Memory B cell (primary cell): ENCODE measurements at regions not wholly inside any gene's neighbourhood (a gene's known extent, or its start where the extent isn't known, plus 50 kb on each side); places are given as distances from the start of the nearest gene placed in this dataset.

Experiments used
- ATAC-seq: fragments of 150-1000 bp; cut with Tn5 transposase; 2 replicates; pipeline ENCODE4 v1.10.0; 2021; ENCODE audit warnings: low read depth, mild to moderate bottlenecking, moderate library complexity
- DNase-seq, 2 donors: peaks; one replicate each; pipeline ENCODE4 v3.0.0; 2022; ENCODE audit warnings: low spot score in 2 of 2
- H3K27ac Mint-ChIP-seq: one replicate; pipeline ENCODE4 v1.8.0; 2022; ENCODE audit warnings: mild to moderate bottlenecking, moderate library complexity, mixed read lengths
- H3K27me3 Mint-ChIP-seq: one replicate; pipeline ENCODE4 v1.8.0; 2022; ENCODE audit warnings: mixed read lengths
- H3K36me3 Mint-ChIP-seq: one replicate; pipeline ENCODE4 v1.8.0; 2022; ENCODE audit warnings: mild to moderate bottlenecking, mixed read lengths
- H3K4me1 Mint-ChIP-seq: one replicate; pipeline ENCODE4 v1.8.0; 2022; ENCODE audit warnings: mixed read lengths
- H3K4me3 Mint-ChIP-seq: one replicate; pipeline ENCODE4 v1.8.0; 2022; ENCODE audit warnings: mild to moderate bottlenecking, moderate library complexity, mixed read lengths
- H3K9me3 Mint-ChIP-seq: one replicate; pipeline ENCODE4 v1.8.0; 2022; ENCODE audit warnings: mixed read lengths

GRCh38 chr16:8310816-8311215, 279.5 kb downstream of the TMEM114 start:
- ATAC-seq (no peak), DNase-seq (no peak)
- peaks cover 7% of the 10 kb centered on the region for H3K9me3 Mint-ChIP-seq
- no peaks in the 10 kb centered on the region for H3K4me1 Mint-ChIP-seq
- H3K27ac Mint-ChIP-seq, result no peak overlapping the region
- peaks cover under 1% of the 10 kb centered on the region for H3K27me3 Mint-ChIP-seq
- H3K4me3 Mint-ChIP-seq, result no peak overlapping the region
- no peaks in the 10 kb centered on the region for H3K36me3 Mint-ChIP-seq

DNA sequence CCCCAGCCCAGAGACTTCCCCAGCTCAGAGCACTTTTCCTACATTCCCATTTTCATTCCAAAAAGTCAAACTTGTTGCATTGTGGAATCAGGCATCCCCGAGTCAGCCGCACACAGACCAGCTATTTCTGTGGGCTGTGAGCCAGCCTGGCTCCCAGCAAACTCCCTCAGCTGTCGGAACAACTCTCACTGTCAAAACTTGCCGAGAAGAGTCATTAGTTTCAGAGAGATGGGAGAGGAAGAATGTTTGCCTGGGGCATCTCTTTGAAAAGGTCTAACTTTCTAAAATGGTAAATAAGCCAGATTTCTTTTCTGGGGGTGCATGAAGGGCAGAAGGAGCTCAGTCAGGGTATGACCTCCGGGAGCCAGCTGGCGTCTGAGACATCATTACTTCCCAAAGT, 280.0 kb downstream of the TMEM114 start:
- no peak for ATAC-seq
- no peak for DNase-seq
- H3K4me1 Mint-ChIP-seq, result no peaks in the 10 kb centered on the region
- H3K9me3 Mint-ChIP-seq, result peaks cover 7% of the 10 kb centered on the region
- H3K36me3 Mint-ChIP-seq, result no peaks in the 10 kb centered on the region
- no peak overlapping the region for H3K4me3 Mint-ChIP-seq
- H3K27ac Mint-ChIP-seq, result no peak overlapping the region
- peaks cover 2% of the 10 kb centered on the region for H3K27me3 Mint-ChIP-seq

DNA sequence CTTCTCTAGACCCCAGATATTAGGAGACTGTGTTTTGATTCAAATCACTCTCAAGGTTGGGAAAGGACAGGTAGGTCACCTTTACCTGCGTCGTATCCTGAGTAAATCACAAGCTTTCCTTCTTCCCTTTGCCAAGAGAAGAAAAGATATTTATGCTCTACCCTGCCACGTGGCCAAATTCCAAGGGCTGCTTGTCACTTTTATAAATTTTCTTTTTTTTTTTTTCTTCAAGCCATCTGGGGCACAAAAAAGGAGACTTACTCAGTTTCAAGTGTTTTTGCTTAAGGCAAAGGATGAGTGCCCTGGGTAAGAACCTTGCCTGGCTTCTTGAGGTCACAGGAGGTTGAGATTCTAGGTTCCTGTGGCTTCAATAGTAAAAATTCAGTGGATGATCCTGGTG, 285.1 kb downstream of the TMEM114 start:
- DNase-seq, result no peak
- Mint-ChIP-seq H3K36me3 (no peaks in the 10 kb centered on the region), H3K4me3 (no peak overlapping the region), H3K27me3 (peaks cover 2% of the 10 kb centered on the region), H3K4me1 (no peaks in the 10 kb centered on the region), H3K27ac (no peak overlapping the region), H3K9me3 (peaks cover 8% of the 10 kb centered on the region)
- no peak for ATAC-seq

DNA sequence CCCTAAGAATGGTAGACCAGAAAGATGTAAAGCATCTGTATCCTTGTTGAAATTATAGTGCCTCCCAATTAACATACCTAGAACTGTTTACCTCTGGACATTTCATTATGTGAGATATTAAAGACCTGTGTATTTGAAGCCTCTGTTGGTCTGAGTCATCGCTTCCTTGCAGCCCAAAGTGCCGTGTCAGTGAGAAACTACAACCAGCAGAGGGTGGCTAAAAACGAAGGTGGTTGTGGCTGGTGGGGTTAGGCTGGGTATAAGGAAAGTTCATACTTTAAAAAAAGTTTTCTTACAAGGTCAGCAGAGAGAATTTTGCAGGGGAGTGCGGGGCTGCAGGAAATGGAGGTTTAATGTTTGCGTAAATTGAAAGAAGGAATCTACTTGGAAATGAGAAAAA, 290.7 kb downstream of the TMEM114 start:
- Mint-ChIP-seq H3K27ac (no peak overlapping the region), H3K36me3 (no peaks in the 10 kb centered on the region), H3K4me1 (no peaks in the 10 kb centered on the region), H3K27me3 (no peaks in the 10 kb centered on the region), H3K4me3 (no peak overlapping the region), H3K9me3 (peaks cover 5% of the 10 kb centered on the region)
- DNase-seq (no peak), ATAC-seq (no peak)

DNA sequence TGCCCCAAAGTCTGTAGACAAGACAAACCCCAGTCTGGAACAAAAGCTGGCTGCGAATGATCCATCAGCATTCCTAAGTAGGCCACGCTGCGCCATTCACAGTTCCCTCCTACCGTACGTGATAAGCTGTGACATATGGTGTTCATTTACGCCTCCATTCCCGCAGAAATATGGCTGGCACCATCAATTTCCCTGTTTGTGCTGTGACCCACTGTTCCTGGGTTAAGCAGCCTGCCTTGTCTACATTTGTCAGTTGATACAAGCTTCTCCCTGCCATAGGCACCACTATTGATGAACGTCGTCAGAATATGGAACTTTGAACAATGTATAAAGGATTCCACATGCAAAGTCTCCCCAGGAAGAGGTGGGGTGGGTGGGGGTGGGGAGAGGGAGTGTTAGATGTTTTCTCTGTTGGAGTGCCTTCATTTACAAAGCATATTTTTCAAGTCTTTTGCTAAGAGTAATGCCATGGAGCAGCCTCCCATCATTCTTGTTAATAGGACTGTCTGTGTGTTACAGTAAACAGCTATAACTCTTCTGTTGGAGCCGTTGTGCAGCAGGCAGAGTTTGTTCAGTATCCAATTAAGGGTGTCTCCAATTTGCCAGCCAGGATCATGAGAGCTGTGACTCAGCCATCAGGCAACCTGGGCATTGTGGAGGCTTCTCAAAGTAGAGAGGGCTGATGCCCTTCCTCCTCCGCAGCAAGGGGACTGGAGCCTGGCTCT, 294.6 kb downstream of the TMEM114 start:
- Mint-ChIP-seq H3K27ac (no peak overlapping the region), H3K27me3 (no peaks in the 10 kb centered on the region), H3K36me3 (no peaks in the 10 kb centered on the region), H3K4me3 (no peak overlapping the region), H3K4me1 (no peaks in the 10 kb centered on the region), H3K9me3 (peaks cover 4% of the 10 kb centered on the region)
- ATAC-seq, result no peak
- no peak for DNase-seq

DNA sequence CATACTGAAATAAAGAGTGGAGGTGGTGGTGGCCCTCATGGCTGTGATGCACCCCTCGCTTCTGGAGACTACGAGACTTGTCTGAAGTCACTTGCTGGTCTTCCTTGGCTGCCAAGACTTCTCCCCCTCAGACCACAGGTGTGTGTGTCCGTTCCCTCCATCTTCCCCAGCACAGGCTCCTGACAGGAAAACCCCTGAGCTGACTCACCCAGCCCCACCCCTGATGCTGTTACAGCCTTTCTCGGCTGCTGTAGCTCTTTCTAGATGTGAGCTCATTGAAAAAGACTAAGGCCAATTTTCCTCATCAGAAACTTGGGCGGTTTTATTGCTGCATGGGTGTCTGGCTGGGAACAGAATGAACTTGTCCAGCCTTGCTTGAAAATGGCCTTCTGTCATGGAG, 296.9 kb downstream of the TMEM114 start:
- Mint-ChIP-seq H3K36me3 (no peaks in the 10 kb centered on the region), H3K27ac (no peak overlapping the region), H3K27me3 (peaks cover 3% of the 10 kb centered on the region), H3K4me1 (no peaks in the 10 kb centered on the region), H3K9me3 (peaks cover 6% of the 10 kb centered on the region), H3K4me3 (no peak overlapping the region)
- ATAC-seq (no peak), DNase-seq (no peak)

- Mint-ChIP-seq H3K27me3 (peaks cover 3% of the 10 kb centered on the region), H3K4me3 (no peak overlapping the region), H3K27ac (no peak overlapping the region), H3K4me1 (no peaks in the 10 kb centered on the region), H3K36me3 (no peaks in the 10 kb centered on the region), H3K9me3 (peaks cover 4% of the 10 kb centered on the region)
- ATAC-seq (no peak), DNase-seq (no peak)
These were observed 298.0 kb downstream of the TMEM114 start for GRCh38 chr16:8292271-8292670.

DNA sequence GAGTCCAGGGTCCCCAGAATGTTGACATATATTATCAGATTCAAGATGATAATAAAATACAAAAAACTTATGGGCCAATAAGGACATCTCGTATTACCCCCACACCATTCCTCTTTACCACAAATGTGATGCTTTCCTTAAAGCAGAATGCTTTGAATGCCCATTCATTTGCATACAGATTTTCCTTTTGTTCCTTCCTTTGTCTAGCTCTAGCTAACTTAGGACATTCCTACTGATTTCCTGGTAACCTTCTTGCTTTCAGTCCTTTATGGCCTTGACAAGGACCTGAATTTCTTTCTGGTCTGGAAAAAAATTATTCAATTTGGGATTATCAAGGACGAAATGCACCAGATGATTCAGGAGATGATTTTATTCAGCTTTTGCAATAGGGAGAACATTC, 304.0 kb downstream of the TMEM114 start:
- Mint-ChIP-seq H3K27ac (no peak overlapping the region), H3K27me3 (peaks cover 4% of the 10 kb centered on the region), H3K36me3 (no peaks in the 10 kb centered on the region), H3K4me3 (no peak overlapping the region), H3K9me3 (peaks cover 8% of the 10 kb centered on the region), H3K4me1 (no peaks in the 10 kb centered on the region)
- ATAC-seq, result no peak
- DNase-seq, result no peak

GRCh38 chr16:8283195-8283594, 307.1 kb downstream of the TMEM114 start:
- Mint-ChIP-seq H3K9me3 (peaks cover 5% of the 10 kb centered on the region), H3K27me3 (peaks cover 2% of the 10 kb centered on the region)

GRCh38 chr16:8278031-8278580, 312.2 kb downstream of the TMEM114 start:
- Mint-ChIP-seq H3K9me3 (peaks cover 5% of the 10 kb centered on the region), H3K27me3 (peaks cover 4% of the 10 kb centered on the region), H3K36me3 (peaks cover 3% of the 10 kb centered on the region), H3K4me3 (no peak overlapping the region), H3K27ac (no peak overlapping the region), H3K4me1 (no peaks in the 10 kb centered on the region)
- DNase-seq, result no peak
- ATAC-seq, result no peak

More at GRCh38 chr16:8283195-8283594, 307.1 kb downstream of the TMEM114 start:
- H3K4me1 Mint-ChIP-seq, result no peaks in the 10 kb centered on the region
- no peak overlapping the region for H3K4me3 Mint-ChIP-seq
- DNase-seq (no peak), ATAC-seq (no peak)
- no peak overlapping the region for H3K27ac Mint-ChIP-seq
- H3K36me3 Mint-ChIP-seq, result no peaks in the 10 kb centered on the region

DNA sequence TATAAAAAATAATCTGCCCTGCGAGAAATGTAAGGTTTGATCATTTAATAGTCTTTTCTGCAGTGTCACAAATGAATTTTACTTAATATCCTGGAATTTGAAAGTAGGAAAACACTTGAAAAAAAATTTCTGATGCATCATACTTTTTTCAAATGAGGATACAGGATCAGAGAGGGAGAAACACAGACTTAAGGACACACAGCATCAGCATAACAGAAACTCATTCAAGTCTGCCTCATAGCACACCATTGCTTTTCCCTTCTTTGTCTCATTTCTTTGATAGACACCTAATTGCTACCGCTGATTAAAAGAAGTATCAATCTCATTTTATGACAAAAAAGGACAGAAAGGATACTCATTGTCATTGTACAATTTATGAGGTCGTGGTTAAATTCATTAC, 319.0 kb downstream of the TMEM114 start:
- no peak for ATAC-seq
- Mint-ChIP-seq H3K27me3 (peaks cover 4% of the 10 kb centered on the region), H3K4me3 (no peak overlapping the region), H3K36me3 (peaks cover 3% of the 10 kb centered on the region), H3K27ac (no peak overlapping the region), H3K4me1 (no peaks in the 10 kb centered on the region), H3K9me3 (peaks cover 10% of the 10 kb centered on the region)
- DNase-seq, result no peak

GRCh38 chr16:8262299-8262698, 328.0 kb downstream of the TMEM114 start:
- Mint-ChIP-seq H3K4me3 (no peak overlapping the region), H3K36me3 (no peaks in the 10 kb centered on the region), H3K27me3 (no peaks in the 10 kb centered on the region), H3K27ac (no peak overlapping the region), H3K9me3 (peaks cover 9% of the 10 kb centered on the region), H3K4me1 (no peaks in the 10 kb centered on the region)
- DNase-seq (no peak), ATAC-seq (no peak)

DNA sequence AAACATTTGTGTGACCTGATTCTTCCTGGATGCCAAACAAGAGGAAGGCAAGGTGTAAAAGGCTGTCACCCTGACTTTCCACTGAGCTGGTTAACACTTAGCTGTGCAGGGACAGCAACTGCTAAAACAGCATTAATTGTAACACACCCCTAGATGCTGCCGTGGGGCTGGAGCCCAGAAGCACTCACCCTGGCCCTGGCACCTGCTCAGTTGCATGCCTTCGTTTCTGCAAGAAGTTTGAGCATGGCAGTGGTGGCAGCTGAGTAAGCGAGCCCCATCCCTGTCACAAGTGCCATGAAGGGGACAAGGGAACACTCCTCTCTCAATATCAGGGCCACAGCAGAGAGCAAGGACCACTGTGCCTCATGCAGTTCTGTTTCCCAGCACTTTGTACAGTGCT, 330.2 kb downstream of the TMEM114 start:
- Mint-ChIP-seq H3K27me3 (no peaks in the 10 kb centered on the region), H3K4me3 (no peak overlapping the region), H3K27ac (no peak overlapping the region), H3K4me1 (no peaks in the 10 kb centered on the region), H3K36me3 (no peaks in the 10 kb centered on the region), H3K9me3 (peaks cover 9% of the 10 kb centered on the region)
- DNase-seq (no peak), ATAC-seq (no peak)

GRCh38 chr16:8258523-8258922, 331.8 kb downstream of the TMEM114 start:
- Mint-ChIP-seq H3K4me1 (no peaks in the 10 kb centered on the region), H3K36me3 (no peaks in the 10 kb centered on the region), H3K27ac (no peak overlapping the region), H3K9me3 (peaks cover 7% of the 10 kb centered on the region), H3K27me3 (no peaks in the 10 kb centered on the region), H3K4me3 (no peak overlapping the region)
- no peak for ATAC-seq
- DNase-seq, result no peak

GRCh38 chr16:8257561-8257960, 332.8 kb downstream of the TMEM114 start:
- no peak overlapping the region for H3K4me3 Mint-ChIP-seq
- H3K36me3 Mint-ChIP-seq, result no peaks in the 10 kb centered on the region
- ATAC-seq (no peak), DNase-seq (no peak)
- H3K9me3 Mint-ChIP-seq, result peaks cover 9% of the 10 kb centered on the region
- no peak overlapping the region for H3K27ac Mint-ChIP-seq
- H3K4me1 Mint-ChIP-seq, result no peaks in the 10 kb centered on the region
- H3K27me3 Mint-ChIP-seq, result peaks cover 1% of the 10 kb centered on the region
